ENCODE measurements at regions not wholly inside any gene's neighbourhood (a gene's known extent, or its start where the extent isn't known, plus 50 kb on each side); places are given as distances from the start of the nearest gene placed in this dataset.
"Not testable (repeated sequence)": the region's sequence is repeated elsewhere in the genome, so short reads cannot be mapped to it uniquely, and the experiment has no call there.

- H3K4me3 ChIP-seq (ENCODE audit: low read depth, low read length), result no peak overlapping the region
- no peaks in the 10 kb centered on the region for H3K27me3 ChIP-seq (ENCODE audit: control insufficient read depth, insufficient read depth, low read length)
- DNase-seq (ENCODE audit: low read depth), result no peak
- TF ChIP-seq CTCF (IDR thresholded peaks at IDR 0.05; ENCODE audit: insufficient read depth, low read length, poor library complexity, severe bottlenecking), result peak; percentile 18
- no peaks in the 10 kb centered on the region for H3K36me3 ChIP-seq (ENCODE audit: control insufficient read depth, insufficient read depth, low read length)
These were observed 152.9 kb downstream of the SOD2 start for GRCh38 chr6:159540152-159540551.

- not testable (repeated sequence) for H3K27me3 ChIP-seq (ENCODE audit: control insufficient read depth, insufficient read depth, low read length); H3K4me3 ChIP-seq (ENCODE audit: low read depth, low read length)
These were observed 155.0 kb downstream of the SOD2 start for GRCh38 chr6:159538031-159538430.

GRCh38 chr6:159535656-159536350 lies 157.2 kb downstream of the SOD2 start:
- no peak overlapping the region for H3K4me3 ChIP-seq (ENCODE audit: low read depth, low read length)
- H3K36me3 ChIP-seq (ENCODE audit: control insufficient read depth, insufficient read depth, low read length), result no peaks in the 10 kb centered on the region
- no peak for DNase-seq (ENCODE audit: low read depth)
- H3K27me3 ChIP-seq (ENCODE audit: control insufficient read depth, insufficient read depth, low read length), result no peaks in the 10 kb centered on the region
- TF ChIP-seq CTCF (IDR thresholded peaks at IDR 0.05; ENCODE audit: insufficient read depth, low read length, poor library complexity, severe bottlenecking), result no peak

More at GRCh38 chr6:159538031-159538430, 155.0 kb downstream of the SOD2 start:
- not testable (repeated sequence) for DNase-seq (ENCODE audit: low read depth); H3K36me3 ChIP-seq (ENCODE audit: control insufficient read depth, insufficient read depth, low read length)

- Histone ChIP-seq H3K36me3 (ENCODE audit: control insufficient read depth, insufficient read depth, low read length) (no peaks in the 10 kb centered on the region), H3K4me3 (ENCODE audit: low read depth, low read length) (no peak overlapping the region), H3K27me3 (ENCODE audit: control insufficient read depth, insufficient read depth, low read length) (no peaks in the 10 kb centered on the region)
- no peak for DNase-seq (ENCODE audit: low read depth)
- TF ChIP-seq CTCF (IDR thresholded peaks at IDR 0.05; ENCODE audit: insufficient read depth, low read length, poor library complexity, severe bottlenecking), result no peak
These were observed 159.5 kb downstream of the SOD2 start for GRCh38 chr6:159533568-159533967.

- TF ChIP-seq CTCF (IDR thresholded peaks at IDR 0.05; ENCODE audit: insufficient read depth, low read length, poor library complexity, severe bottlenecking), result no peak
- H3K27me3 ChIP-seq (ENCODE audit: control insufficient read depth, insufficient read depth, low read length), result no peaks in the 10 kb centered on the region
- no peak overlapping the region for H3K4me3 ChIP-seq (ENCODE audit: low read depth, low read length)
- H3K36me3 ChIP-seq (ENCODE audit: control insufficient read depth, insufficient read depth, low read length), result no peaks in the 10 kb centered on the region
- no peak for DNase-seq (ENCODE audit: low read depth)
These were observed 160.0 kb downstream of the SOD2 start for GRCh38 chr6:159533016-159533415.

GRCh38 chr6:159532155-159532554 lies 160.9 kb downstream of the SOD2 start:
- Histone ChIP-seq H3K27me3 (ENCODE audit: control insufficient read depth, insufficient read depth, low read length) (no peaks in the 10 kb centered on the region), H3K36me3 (ENCODE audit: control insufficient read depth, insufficient read depth, low read length) (no peaks in the 10 kb centered on the region), H3K4me3 (ENCODE audit: low read depth, low read length) (no peak overlapping the region)
- DNase-seq (ENCODE audit: low read depth), result no peak
- TF ChIP-seq CTCF (IDR thresholded peaks at IDR 0.05; ENCODE audit: insufficient read depth, low read length, poor library complexity, severe bottlenecking), result no peak

All from kidney epithelial cell (primary cell).